C4-2B (cell line): ENCODE measurements at regions not wholly inside any gene's neighbourhood (a gene's known extent, or its start where the extent isn't known, plus 50 kb on each side); places are given as distances from the start of the nearest gene placed in this dataset.

Experiments used
- H3K27ac ChIP-seq: fragments of 450-650 bp; 2 replicates; pipeline ENCODE4 v1.5.1; 2017
- ZFX ChIP-seq: fragments of 450-650 bp; IDR thresholded peaks from 2 replicates; pipeline ENCODE4 v1.6.1; 2017
- TF ChIP-seq, protein P1 (sequence below): fragments of 450-650 bp; conservative IDR thresholded peaks from 2 replicates; pipeline ENCODE4 v1.5.1; 2017; ENCODE audit warnings: mild to moderate bottlenecking

- H3K27ac ChIP-seq: no peak overlapping the region
- TF ChIP-seq ZFX: no peak
- TF ChIP-seq, protein P1, sequence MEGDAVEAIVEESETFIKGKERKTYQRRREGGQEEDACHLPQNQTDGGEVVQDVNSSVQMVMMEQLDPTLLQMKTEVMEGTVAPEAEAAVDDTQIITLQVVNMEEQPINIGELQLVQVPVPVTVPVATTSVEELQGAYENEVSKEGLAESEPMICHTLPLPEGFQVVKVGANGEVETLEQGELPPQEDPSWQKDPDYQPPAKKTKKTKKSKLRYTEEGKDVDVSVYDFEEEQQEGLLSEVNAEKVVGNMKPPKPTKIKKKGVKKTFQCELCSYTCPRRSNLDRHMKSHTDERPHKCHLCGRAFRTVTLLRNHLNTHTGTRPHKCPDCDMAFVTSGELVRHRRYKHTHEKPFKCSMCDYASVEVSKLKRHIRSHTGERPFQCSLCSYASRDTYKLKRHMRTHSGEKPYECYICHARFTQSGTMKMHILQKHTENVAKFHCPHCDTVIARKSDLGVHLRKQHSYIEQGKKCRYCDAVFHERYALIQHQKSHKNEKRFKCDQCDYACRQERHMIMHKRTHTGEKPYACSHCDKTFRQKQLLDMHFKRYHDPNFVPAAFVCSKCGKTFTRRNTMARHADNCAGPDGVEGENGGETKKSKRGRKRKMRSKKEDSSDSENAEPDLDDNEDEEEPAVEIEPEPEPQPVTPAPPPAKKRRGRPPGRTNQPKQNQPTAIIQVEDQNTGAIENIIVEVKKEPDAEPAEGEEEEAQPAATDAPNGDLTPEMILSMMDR: no peak
Observed at GRCh38 chr4:55742655-55743202, 76.9 kb upstream of the EXOC1L start.

DNA sequence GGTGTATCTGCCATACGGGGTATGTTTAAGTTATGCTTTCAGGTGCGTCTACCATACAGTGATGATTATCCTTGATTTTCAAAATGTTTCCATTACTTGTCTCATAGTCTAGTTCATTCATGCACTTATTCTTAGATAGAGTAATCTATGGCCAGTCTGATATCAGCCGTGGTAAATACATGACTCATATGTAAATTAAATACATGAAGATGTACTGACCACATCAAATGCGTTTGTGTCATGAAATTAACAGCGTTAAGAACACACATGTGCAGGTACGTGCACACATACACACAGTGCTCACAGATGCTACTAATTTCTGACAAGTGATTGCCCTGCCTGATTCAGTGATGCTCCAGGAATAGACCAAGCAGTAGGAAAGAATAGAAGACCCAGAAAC is 75.2 kb upstream of the EXOC1L start:
- no peak overlapping the region for H3K27ac ChIP-seq
- TF ChIP-seq, protein P1: no peak
- no peak for TF ChIP-seq ZFX

GRCh38 chr4:55745014-55745413 is 74.6 kb upstream of the EXOC1L start:
- H3K27ac ChIP-seq: no peak overlapping the region
- TF ChIP-seq ZFX: no peak
- TF ChIP-seq, protein P1: no peak

DNA sequence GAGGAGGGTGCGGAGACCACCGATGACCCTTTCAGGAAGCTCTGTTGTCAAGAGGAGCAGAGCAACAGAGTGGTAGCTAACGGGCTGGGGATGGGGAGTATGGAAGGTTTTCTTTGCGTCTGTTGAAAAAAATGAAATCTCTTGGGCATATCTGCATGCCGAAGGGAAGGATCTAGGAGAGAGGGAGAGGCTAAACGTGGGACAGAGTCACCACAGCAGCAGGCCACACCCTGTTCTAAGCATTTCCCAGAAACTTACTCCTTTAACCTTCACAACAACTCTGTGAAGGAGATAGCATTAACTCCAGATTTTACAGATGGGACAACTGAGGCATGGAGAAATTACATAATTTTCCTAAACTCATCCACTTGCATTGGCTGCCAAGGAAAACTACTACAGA is 71.8 kb upstream of the EXOC1L start:
- no peak overlapping the region for H3K27ac ChIP-seq
- no peak for TF ChIP-seq ZFX
- TF ChIP-seq, protein P1: no peak

DNA sequence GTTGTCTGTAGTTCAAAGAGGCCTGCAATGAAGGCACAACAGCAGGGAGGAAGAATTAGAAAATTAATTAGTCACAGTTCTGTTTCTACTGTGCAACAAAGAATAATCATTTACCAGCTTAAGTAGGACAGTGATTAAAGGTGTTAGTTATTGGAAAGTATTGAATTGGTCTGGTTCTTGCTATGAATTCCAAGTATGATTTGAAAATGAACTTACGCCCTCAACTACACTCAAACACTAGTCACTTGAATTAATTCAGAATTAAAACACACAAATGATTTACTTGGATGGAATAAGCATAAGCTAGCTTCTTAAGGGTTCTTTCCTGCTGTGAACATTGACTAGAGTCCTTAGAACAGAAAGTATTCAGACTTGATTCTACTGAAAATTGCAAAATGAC is 69.9 kb upstream of the EXOC1L start:
- H3K27ac ChIP-seq: no peak overlapping the region
- no peak for TF ChIP-seq ZFX
- TF ChIP-seq, protein P1: no peak

DNA sequence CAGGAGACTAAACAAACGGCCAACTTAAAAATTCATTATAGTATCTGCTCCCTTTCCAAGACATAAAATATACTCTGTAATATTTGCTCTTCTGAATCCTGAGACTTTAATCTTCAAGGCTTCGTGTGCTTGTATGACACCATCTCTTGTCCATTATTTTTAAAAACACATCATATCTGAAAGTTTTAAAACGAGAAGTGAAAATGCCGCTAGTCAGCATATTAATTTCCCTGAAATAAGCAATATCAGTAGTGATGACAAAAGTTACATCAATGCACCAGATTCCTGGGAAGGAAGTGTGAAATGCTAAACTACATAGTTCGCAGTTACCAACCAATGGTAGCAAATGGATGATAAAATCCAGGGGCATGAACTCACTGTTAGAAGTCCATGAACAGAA is 66.8 kb upstream of the EXOC1L start:
- TF ChIP-seq ZFX: no peak
- TF ChIP-seq, protein P1: no peak
- H3K27ac ChIP-seq: no peak overlapping the region

DNA sequence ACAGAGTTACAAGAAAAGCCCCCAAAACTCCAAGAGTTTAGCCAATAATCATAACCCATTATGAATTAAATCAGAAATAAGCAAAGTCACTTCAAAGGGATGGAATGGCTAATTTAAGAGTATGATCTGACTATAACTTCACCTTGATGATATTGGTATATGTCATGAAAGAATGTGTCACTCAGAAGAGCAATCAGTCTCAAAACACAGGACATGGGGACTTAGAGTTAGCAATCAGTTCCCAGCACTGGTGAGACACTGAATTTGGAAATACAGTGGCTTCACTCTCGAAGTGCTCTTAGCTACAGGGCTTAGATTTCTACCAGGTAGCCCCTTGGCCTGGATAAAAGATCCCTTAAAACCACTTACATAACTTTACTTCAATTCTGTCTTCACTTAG is 65.7 kb upstream of the EXOC1L start:
- no peak overlapping the region for H3K27ac ChIP-seq
- TF ChIP-seq, protein P1: no peak
- no peak for TF ChIP-seq ZFX
